GM19397 (cell line): ENCODE measurements at regions not wholly inside any gene's neighbourhood (a gene's known extent, or its start where the extent isn't known, plus 50 kb on each side); places are given as distances from the start of the nearest gene placed in this dataset.

Experiments
- ATAC-seq: cut with Tn5 transposase; IDR thresholded peaks from one replicate; pipeline ENCODE4 v1.9.1; 2021; ENCODE audit warnings: mild to moderate bottlenecking, moderate library complexity; ENCODE audit not compliant: unreplicated experiment

DNA sequence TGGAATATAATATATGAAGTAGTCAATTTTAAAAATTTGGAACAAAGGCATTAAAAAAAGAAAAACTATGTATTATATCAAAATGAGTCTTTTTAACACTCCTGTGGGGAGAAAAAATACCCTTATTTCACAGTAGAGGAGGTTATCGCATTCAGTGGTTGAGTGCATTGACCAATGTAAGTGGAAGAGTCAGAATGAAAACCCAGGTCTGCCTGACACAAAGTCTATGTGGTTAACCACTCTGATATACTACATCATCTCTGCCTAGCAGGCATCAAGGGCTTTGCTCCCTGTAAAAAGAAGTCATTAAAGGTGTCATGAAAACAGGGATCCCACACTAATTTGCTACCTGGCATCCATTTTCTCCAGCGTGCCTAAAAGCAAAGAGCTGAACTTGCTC lies 417.2 kb upstream of the C9orf72 start:
- ATAC-seq = peak; percentile 68

DNA sequence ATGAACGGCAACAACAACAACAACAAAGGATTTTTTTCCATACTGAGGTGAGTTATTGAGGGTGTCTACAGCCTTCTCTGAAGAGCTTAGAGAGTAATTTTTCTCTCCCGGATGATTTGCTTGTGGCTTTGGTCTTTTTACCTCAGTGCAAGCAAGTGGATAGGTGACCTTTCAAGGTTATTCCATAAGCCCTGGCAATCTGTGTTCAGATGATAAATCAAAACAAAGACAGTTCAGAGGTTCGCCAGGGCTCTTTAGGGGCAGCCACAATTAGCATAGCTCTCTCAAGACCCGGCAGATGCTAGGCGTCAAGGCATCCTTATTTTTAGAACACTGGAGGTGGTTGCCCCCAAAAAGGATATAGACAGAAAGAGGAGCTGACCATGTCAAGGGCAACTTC lies 417.9 kb upstream of the C9orf72 start:
- ATAC-seq = no peak

DNA sequence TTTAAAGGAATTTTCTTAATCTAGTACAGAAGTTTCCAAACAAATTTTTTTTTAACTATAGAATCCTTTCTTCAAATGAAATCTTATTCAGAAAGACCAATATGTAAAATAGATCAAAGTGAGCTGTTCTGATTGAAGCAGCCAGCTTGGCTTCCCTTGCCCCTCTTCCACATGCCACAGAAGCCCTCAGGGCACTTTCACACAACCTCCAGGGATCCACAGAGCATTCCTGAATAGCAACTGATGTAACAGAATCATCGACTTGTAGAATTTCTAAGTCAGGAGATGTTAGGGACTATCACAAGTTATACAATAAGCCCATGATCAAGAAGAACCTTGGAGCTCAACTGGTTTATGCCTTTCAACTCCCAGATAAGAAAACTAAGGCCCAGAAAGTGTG lies 427.8 kb upstream of the C9orf72 start:
- ATAC-seq = no peak

DNA sequence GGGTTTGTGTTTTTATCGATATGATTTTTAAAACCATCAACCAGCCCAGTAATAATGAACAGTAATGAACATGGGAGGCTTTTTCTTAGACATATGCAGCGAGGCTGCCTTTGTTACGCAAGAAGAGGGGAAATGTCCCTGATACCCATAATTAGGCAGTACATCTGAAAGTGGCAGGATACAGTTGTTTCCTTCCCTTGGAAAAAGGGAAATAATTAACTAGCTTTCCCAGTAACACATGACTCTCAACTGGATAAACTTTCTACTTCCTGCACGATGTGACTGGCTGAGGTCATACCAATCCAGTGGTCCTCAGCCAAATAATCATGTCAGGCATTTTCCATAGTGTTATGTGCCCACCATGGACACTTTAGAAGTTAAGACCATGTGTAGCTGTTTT lies 431.6 kb upstream of the C9orf72 start:
- ATAC-seq = no peak

DNA sequence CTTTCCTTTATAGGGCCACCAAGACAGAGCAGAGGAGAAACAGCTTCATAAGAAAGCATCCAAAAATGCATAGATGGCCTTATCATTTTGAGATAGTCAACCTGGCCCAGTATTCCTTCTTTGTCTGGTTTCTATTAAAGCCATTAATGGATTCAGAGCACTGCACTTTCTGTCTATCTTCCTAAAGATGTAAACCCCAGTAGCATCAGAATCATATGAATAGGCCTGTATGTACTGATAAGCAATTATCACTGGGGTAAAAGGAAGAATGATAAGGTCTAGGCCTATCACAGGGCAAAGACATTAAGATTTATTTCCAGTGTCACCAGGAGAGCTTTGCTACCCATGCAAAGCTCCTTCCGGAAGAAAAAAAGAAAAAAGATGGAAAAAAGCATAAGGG lies 432.5 kb upstream of the C9orf72 start:
- ATAC-seq = no peak

DNA sequence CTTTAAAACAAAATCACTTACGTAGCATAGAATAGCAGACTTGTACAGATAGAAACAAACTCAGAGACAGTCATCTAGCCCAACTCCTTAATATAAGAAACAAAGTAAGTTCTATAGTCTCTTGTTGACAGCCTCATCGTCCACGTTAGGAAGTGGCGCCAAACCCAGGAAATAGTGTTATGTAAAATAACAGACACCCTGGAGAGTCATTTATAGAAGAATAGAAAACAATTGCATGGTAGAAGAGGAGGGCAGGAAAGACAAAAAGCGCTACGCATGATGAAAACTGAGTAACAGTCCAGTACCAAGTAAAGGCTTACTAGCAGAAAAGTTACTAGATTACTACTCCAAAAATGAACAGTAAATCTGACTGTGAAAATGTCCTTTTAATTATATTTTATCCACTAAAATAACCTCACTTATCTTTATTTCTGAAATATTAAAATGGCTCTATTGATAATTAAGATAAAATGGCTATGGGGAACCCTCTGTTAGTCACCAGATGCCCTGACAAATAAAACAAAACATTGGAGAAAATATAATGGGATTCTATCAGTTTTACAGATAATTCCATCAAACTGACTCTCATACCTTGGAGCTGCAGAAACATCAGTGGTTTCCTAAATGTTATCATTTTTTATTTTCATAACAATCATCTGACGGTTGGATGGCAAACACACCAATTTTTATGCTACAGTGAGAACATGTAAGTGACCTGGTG lies 434.0 kb upstream of the C9orf72 start:
- no peak for ATAC-seq

DNA sequence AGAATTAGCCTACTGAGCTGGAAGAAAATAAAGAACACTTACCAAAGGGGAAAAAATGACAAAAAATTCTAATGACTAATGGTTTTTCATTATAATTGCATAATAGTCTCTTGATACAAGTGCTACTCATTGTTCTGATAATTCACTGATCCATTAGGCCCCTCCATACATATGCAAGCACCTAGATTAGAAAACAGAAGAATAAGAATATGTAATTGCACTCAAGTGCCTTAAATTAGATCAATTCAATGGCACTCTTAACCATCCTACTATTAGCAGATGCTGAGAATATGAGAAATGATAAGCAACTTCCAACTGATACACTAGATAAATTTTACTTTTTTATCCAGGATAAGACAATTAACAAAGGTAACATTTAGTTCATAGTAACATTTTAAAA lies 440.9 kb upstream of the C9orf72 start:
- no peak for ATAC-seq

DNA sequence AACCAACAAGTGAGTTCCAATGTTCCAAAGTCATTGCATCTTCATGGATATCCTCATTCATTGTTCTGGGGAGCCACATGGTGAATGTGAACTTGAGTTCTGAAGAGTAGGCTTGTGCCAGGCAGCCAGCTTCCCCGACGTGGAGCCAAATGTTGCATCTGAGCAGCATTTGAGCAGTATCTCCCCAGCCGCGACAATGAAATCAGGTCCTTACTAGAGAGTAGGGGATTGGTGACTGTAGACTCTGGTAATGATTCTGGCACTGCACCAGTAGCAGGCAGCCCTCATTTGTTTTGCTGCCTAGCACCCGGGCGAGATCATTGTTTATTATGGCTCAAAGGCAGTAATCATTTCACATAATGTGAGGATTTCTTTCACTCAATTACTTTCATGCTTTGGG lies 451.4 kb upstream of the C9orf72 start:
- ATAC-seq = no peak

DNA sequence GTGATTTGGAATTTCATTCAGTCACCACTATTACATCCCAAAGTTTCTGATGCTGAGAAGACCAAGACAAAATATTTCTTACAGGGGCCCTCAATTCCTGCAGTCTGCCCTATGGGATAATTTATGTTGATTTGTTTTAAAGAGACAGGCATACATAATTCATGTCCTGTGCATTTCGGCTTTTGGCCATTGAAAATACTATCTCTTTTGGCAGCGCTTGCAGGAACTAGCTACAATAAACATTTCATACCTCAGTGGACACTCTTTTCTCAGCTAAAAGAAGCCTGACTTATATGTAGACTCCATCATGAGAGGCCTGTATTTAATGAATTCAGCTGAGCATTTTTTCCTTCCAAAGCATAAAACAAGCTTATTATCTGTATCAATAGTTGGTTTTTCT lies 451.9 kb upstream of the C9orf72 start:
- no peak for ATAC-seq

DNA sequence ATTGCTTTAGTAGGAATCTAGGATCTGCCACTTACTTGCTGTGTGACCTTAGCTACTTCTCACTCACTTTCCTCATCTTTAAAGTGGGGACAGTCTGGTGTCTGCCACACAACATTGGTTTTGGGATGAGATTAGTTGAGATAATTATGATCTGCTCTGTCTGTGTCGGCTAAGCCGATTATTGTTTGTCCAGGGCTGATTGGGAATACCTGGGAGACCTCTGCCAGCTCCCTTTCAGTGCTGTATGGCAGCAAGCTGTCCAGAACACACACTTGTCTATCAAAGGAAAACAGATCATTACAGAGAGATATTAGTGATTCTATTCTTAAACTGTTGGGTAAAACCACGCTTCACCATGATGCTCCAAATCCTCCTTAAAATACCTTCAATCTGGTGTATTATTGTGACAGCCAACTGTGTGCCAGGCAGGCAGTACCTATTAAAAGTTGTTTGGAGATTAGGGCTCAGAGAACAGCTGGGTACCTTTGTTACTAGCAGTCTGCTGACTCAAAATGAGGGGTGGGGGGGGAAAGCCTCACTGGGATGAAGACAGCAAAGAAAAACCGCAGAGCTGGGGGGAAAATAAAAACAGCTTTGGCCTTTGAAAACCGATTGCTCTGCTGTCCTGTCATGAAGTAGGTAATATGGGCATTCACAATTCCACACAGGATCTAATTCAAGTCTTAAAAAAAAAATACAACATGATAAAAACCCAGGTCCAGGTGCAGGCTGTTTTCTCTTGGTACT lies 458.4 kb upstream of the C9orf72 start:
- ATAC-seq = no peak

DNA sequence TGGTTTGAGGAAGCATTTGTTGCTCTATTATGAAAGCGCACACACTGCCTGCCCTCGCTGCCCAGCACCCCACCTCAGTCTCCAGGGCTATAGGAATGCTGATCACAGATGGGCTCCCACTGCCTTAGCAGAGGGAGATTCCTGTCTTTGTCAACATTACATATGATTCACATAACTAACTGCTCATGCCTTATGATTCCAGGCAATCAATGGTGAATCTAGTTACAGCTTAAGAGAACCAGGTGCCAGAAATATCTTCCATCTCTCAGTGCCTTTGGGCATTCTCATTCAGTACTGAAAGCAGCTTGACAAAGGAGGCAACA lies 458.9 kb upstream of the C9orf72 start:
- ATAC-seq = no peak

DNA sequence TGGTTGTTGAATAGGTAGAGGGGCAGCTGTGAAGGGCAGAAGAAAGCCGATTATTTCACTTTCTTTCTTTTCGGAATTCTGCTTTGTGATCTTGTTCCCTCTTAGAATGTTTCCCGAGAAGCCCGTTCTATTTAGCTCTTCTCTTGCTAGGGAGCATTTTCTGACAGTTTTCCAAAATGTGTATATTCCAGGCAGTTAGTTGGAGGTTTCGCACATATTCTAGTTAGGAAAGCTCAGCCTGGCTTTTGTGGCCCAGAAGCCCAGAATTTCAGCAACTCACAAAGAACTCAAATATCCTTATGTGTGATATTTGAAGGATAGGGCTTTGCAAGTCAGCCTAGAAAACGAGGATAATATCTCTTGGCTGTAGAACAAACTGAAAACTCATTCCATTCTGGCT lies 461.0 kb upstream of the C9orf72 start:
- ATAC-seq = no peak

DNA sequence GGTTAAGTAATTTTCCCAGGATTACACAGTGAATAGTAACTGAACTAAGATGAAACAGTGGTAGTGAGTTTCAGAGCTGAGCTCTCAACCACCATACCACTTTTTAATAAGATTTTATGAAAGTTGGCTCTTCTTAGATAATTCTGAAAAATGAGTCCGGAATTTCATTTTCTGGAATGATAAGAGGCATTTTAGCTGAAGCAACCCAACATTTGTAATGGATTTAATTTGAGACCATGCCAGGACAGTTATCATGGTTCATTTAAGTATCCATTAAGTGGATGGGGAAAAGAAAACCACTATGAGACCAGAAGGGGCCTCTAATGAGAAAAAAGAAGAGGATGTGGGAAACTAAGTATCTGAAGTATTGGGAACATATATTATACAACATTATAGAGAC lies 464.7 kb upstream of the C9orf72 start:
- ATAC-seq = no peak

DNA sequence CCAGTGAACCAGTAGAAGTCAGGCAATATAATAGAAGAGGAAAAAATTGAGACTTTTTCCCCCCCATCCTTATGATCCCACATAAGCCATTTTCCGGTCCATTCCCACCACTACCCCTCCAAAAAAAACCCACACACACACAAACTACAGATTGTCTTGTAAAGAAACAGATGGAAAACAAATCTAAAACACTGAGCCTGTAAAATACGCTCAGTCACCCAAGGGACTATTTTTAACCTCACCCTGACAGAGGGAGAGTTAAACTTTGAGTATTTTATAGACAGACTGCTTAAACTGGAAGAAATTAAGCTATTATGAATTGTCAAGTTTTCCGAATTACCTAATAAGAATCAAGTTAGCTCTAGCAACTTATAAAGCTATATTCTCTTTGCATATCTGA lies 471.8 kb upstream of the C9orf72 start:
- ATAC-seq = no peak

DNA sequence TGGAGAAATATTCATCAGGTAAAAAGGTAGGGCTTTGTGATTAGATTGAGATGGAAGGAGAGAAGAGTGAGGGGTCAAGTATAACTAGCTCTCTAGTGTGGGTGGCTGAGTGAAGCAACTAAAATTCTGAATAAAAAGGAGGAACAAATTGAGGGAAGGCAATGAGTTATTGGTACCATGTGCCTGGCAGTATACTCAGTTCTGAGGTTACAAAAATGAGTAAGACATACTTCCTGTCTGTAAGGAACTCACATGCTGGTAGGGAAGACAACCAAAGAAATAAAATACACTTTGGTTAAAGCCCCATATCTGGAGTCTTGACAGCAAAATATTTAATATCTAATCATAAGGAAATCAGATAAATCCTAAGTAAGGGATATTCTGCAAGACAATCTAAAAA lies 476.8 kb upstream of the C9orf72 start:
- no peak for ATAC-seq

DNA sequence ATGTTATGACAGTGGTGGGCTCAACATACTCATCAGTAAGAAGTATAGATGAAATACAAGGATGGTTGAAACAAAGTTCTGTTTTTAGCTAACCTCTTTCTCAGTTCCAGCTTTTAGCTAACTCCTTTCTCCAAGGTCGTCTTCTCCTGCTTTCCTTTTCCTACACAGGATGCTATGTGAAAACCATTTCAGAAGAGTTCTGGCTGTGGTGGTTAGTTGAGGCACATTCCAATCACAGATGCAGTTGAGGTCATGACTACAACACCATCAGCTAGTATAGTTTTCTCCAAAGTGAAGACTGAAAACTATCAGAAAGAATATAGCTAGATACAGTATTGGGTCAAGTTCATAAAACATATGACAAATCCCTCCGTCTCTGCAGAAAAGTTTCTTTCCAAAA lies 477.7 kb upstream of the C9orf72 start:
- no peak for ATAC-seq

DNA sequence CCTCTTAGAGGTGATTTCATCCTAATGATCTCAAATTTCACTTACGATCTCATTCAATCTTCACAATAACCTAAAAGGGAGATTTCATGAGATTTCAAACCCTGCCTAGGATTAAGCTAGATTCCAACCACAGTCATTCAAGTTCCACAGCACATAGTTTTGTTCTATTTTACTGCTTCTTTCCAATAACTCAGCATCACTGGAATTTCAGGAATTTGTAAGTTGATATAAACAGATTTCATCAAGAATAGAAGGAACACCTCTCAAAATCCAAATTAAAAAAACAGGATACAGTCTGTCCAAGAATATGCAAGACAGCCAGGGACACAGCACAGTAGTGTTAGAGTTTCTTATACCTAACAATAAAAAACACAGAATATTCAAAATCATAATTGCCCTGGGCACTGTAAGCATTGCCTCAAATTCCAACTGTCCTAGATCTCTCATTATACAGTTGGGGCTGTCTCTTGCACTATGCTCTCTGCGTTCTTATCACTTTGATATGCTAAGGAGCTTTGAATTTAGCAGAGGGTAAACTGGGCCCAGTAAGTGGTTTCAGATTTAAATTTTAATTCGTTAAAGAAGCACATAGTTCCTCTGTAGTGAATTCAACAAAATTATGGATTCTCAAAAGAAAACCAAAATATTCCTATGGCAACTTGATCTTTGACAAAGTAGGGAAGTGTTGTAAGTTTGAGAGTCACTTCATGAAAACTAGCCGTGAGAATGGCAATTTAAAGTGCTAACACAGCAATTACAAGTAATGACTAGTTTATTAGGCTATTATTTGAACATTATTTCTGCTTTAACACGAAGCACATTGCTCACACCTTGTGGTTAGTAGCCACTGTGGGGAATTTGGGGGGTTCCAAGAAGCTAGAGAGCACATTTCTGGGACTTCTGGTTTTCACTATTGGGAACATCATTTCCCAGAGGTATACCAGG lies 478.6 kb upstream of the C9orf72 start:
- no peak for ATAC-seq

DNA sequence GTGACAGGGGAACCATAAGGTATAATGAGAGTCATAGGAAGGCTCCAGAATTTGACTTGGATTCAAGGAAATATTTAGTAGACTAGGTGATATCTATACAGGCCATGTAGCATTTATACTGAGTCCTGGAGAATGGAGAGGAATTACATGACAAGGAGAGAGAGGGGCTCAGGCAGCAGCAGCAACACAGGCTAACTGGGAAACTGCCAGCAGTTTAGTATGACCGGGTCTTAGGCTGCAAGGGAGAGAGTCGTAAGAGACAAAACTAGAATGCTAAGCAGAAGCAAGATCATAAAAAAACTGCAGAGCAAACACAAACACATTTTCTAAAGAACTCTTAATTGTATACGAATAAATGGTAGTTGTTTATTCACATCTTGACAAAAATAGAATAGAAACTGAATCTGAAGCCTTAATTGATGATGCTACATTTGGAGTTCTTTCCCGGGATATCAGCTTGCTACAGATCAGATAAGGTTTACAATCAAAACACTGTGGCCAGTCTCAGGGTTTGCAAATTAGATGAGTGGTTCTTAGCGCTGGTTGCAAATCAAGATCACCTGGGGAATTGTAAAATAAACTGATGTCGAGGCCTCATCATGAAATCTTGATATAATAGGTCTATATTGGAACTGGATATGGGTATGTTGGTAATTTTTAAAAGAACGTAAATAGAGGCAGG lies 480.0 kb upstream of the C9orf72 start:
- ATAC-seq = no peak

DNA sequence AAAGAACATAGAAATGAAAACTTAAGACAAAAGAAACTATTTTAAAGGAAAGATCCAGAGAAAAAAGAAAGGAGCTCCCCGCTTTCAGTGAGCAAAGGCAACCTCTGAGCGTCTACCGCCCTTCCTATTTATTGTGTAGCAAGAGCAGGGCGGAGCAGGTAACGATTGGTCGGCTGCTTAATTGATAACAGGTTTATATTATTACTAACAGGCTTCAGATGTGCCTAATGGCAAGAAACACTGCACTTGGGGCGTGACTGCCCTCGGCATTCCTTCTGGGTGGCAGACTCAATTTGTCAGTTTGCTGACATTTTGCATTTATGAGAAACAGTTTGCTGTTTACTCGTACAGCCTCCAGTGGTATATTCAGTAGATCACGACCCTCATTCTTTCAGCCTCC lies 482.7 kb upstream of the C9orf72 start:
- no peak for ATAC-seq

DNA sequence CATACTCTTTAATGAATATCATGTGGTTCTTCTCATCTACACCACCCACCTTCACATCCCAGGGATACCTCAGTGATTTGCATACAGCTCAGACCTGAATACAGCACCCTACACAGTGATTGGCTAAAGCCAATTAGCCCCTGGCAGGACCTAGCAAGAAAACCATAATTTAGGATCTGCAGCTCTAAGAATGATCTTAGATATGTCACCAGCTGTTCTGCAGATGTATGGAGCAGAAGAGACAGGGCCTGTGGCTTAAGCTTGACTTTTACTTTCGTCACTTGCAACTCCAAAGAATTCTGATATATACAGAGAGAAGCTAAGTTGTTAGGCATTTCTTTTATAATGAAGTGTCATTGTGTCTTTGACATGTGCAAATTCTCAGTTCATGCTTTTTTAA lies 483.2 kb upstream of the C9orf72 start:
- no peak for ATAC-seq

DNA sequence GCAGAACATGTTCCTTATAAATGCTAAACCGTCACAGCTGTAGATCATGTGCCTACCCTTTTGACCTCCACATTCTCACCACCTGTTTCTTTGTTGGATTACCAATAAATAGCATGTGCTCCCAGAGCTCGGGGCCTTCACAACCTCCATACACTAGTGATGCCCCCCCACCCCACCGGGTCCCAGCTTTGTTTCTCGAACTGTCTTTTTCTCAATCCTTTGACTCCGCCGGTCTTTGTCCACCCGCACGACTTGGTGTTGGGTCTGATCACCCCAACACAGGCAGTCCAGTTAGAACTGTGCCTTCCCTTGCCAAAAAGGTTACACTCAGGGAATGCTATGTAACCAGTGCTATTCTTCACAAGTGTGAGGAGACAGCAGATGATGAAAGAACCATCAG lies 485.9 kb upstream of the C9orf72 start:
- ATAC-seq = no peak
